ENCODE measurements at regions not wholly inside any gene's neighbourhood (a gene's known extent, or its start where the extent isn't known, plus 50 kb on each side); places are given as distances from the start of the nearest gene placed in this dataset.

DNA sequence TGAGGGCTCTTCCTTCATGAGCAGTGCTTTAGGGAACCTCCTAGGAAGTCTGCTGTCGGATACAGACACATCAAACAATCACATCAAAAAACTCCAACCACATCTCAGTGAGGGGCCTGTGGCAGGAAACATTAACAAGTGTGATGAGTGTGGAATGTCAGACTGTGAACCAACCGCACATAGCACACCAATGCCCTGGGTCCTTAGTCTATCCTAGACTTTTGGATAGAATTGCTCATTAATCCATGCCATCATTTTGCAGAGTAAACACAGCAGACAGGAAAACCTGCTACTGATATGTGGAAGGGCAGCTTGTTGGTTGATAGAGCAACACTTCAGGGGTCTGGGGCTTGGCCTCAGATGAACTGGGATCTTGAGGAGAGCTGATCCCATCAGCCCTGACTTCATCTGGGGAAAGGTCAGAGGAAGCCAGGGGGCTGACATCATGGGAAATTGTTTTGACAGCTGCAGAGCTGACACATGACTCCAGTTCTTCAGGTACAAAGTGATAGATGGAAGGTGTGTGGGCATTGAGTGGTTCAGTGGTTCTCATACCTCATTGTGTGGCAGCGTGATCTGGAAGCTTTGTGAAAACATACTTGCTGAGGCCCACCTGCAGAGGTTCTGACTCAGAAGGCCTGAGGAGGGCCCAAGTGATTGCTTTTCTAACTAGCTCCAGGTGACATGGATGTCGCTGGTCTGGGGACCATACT lies 193.3 kb downstream of the DIRAS2 start:
- H3K27me3 ChIP-seq (ENCODE audit: control insufficient read depth in 3 of 3, insufficient read depth in 3 of 3, low read length in 3 of 3) = peaks cover 0 to 3% (median 0%) of the 10 kb centered on the region in 3 donors
- H3K9me3 ChIP-seq (ENCODE audit: control insufficient read depth in 3 of 3, low read length in 3 of 3) = no peaks in the 10 kb centered on the region
- H3K9ac ChIP-seq (ENCODE audit: low read depth in 1 of 3, low read length in 3 of 3) = no peak overlapping the region
- no peak overlapping the region for H3K4me3 ChIP-seq (ENCODE audit: low read length in 3 of 3)
- no peaks in the 10 kb centered on the region for H3K36me3 ChIP-seq (ENCODE audit: control insufficient read depth in 3 of 3, insufficient read depth in 3 of 3, low read length in 3 of 3)
- no peaks in the 10 kb centered on the region for H3K4me1 ChIP-seq (ENCODE audit: control insufficient read depth in 3 of 3, insufficient read depth in 3 of 3, low read length in 3 of 3)
- H3K27ac ChIP-seq (ENCODE audit: low read depth, low read length) = no peak overlapping the region

DNA sequence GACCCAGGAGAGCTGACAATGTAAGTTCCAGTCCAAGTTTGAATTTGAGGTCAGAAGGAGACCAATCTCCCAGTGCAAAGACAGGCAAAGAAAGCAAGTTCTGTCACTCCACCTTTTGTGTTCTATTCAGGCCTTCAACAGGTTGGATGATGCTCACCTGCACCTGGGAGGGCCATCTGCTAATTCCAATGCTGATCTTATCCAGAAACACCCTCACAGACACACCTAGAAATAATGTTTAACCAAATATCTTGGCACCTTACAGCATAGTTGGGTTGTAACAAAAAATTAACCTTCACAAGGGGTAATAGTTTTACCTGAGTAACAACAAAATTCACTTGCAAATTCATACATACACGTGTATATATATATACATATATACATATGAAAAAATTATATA lies 190.8 kb downstream of the DIRAS2 start:
- Histone ChIP-seq H3K27ac (ENCODE audit: low read depth, low read length) (no peak overlapping the region), H3K4me3 (ENCODE audit: low read length in 3 of 3) (no peak overlapping the region), H3K9me3 (ENCODE audit: control insufficient read depth in 3 of 3, low read length in 3 of 3) (peaks cover 0 to 3% (median 2%) of the 10 kb centered on the region in 3 donors), H3K9ac (ENCODE audit: low read depth in 1 of 3, low read length in 3 of 3) (no peak overlapping the region), H3K27me3 (ENCODE audit: control insufficient read depth in 3 of 3, insufficient read depth in 3 of 3, low read length in 3 of 3) (peaks cover 0 to 3% (median 0%) of the 10 kb centered on the region in 3 donors), H3K36me3 (ENCODE audit: control insufficient read depth in 3 of 3, insufficient read depth in 3 of 3, low read length in 3 of 3) (no peaks in the 10 kb centered on the region), H3K4me1 (ENCODE audit: control insufficient read depth in 3 of 3, insufficient read depth in 3 of 3, low read length in 3 of 3) (no peaks in the 10 kb centered on the region)

DNA sequence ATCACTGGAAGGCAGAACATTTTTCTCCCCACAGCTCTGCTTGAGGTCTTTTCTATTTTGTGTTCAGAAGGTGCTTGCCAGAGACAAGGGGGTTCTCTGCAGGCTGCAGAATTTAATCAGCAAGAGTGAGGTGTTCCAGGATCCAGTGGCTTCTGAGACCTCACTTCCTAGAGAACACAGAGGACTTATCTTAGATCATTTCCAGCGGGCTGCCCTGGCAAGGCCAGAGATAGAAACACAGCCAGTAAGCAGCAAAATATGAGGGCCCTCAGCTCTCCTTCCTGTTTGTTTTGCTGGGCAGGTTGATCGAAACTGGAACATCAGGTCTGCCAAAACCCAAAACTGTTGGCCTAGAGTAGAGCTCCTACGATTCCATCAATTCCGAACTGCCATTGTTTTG lies 187.3 kb downstream of the DIRAS2 start:
- Histone ChIP-seq H3K36me3 (ENCODE audit: control insufficient read depth in 3 of 3, insufficient read depth in 3 of 3, low read length in 3 of 3) (no peaks in the 10 kb centered on the region), H3K27ac (ENCODE audit: low read depth, low read length) (no peak overlapping the region), H3K4me3 (ENCODE audit: low read length in 3 of 3) (no peak overlapping the region), H3K9me3 (ENCODE audit: control insufficient read depth in 3 of 3, low read length in 3 of 3) (peaks cover 0 to 3% (median 2%) of the 10 kb centered on the region in 3 donors), H3K4me1 (ENCODE audit: control insufficient read depth in 3 of 3, insufficient read depth in 3 of 3, low read length in 3 of 3) (no peaks in the 10 kb centered on the region), H3K9ac (ENCODE audit: low read depth in 1 of 3, low read length in 3 of 3) (no peak overlapping the region), H3K27me3 (ENCODE audit: control insufficient read depth in 3 of 3, insufficient read depth in 3 of 3, low read length in 3 of 3) (no peaks in the 10 kb centered on the region)

DNA sequence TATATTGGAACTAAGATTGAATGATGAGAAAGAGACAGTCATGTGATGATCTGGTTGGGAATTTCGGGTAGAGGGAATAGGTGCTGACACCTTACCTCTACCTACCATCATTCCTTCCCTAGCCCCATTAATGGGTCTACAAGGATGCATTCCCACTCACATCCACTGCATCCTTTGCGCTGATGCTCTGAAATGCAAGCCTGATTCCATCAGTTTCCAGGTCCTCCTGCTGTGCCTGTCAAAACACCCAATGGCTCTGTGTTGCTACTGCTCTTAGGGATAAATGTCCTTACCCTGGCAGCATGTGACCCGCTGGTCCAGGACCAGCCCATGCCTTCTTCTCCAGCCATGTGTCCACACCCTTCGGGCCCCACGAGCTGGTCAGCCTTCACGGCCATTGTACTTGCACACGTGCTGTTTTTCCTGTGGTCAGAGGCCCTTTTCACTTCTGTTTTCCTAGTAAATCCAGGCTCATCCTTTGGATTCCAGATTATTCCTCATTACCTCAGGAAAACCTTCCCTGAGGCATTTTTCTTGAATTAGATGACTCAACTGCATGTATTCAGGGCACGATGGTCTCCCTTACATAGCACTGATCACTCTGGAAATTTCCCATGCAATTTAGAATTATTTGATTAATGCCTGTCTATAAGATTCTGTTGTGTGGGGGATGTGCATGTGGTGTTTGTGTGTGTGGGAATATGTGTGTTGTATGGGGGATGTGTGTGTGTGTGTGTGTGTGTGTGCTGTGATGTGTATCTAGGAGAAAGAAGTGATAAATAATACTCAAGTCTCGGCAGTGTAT lies 185.0 kb downstream of the DIRAS2 start:
- Histone ChIP-seq H3K9ac (ENCODE audit: low read depth in 1 of 3, low read length in 3 of 3) (no peak overlapping the region), H3K4me1 (ENCODE audit: control insufficient read depth in 3 of 3, insufficient read depth in 3 of 3, low read length in 3 of 3) (no peaks in the 10 kb centered on the region), H3K4me3 (ENCODE audit: low read length in 3 of 3) (no peak overlapping the region), H3K9me3 (ENCODE audit: control insufficient read depth in 3 of 3, low read length in 3 of 3) (peaks cover 0 to 3% (median 2%) of the 10 kb centered on the region in 3 donors), H3K27ac (ENCODE audit: low read depth, low read length) (no peak overlapping the region), H3K36me3 (ENCODE audit: control insufficient read depth in 3 of 3, insufficient read depth in 3 of 3, low read length in 3 of 3) (no peaks in the 10 kb centered on the region), H3K27me3 (ENCODE audit: control insufficient read depth in 3 of 3, insufficient read depth in 3 of 3, low read length in 3 of 3) (no peaks in the 10 kb centered on the region)

DNA sequence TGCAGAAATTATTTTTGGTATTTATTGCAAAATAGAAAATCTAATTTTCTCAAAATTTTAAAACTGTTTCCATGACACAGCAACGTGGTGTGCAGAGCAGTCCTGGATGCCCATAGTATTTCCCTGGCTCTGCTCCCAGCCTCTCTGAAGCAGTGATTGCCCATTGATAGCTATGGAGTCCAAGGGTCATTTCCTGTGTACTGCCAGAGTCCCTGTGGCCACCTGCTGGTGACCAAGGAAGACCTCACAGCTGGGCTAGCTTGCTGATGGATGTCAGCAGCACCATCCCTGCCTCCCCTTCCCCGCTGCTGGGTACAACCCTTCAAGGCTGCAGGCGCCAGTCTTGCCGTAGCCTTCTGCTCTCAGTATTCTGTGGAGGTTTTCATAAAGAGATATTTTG lies 184.1 kb downstream of the DIRAS2 start:
- H3K36me3 ChIP-seq (ENCODE audit: control insufficient read depth in 3 of 3, insufficient read depth in 3 of 3, low read length in 3 of 3) = no peaks in the 10 kb centered on the region
- no peaks in the 10 kb centered on the region for H3K27me3 ChIP-seq (ENCODE audit: control insufficient read depth in 3 of 3, insufficient read depth in 3 of 3, low read length in 3 of 3)
- peaks cover 0 to 3% (median 2%) of the 10 kb centered on the region in 3 donors for H3K9me3 ChIP-seq (ENCODE audit: control insufficient read depth in 3 of 3, low read length in 3 of 3)
- H3K27ac ChIP-seq (ENCODE audit: low read depth, low read length) = no peak overlapping the region
- no peak overlapping the region for H3K9ac ChIP-seq (ENCODE audit: low read depth in 1 of 3, low read length in 3 of 3)
- H3K4me1 ChIP-seq (ENCODE audit: control insufficient read depth in 3 of 3, insufficient read depth in 3 of 3, low read length in 3 of 3) = no peaks in the 10 kb centered on the region
- H3K4me3 ChIP-seq (ENCODE audit: low read length in 3 of 3) = no peak overlapping the region

DNA sequence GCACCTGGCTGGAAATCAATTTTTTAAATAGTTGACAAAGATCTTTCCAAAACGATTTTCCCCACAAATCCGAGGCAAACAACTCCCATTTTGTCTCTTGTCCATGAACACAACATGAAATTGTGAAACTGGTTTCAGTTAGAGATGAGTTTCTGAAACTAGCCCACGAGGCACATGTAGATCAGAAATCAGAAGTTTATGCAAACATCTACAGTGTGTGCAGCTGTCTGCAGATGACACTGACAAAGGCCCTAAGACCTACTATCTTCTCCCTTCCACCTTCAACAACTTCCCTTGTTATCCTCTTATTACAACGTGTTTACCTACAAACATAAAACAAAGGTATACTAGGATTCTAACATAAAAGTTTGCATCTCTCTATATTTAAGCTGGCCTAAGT lies 183.3 kb downstream of the DIRAS2 start:
- H3K4me3 ChIP-seq (ENCODE audit: low read length in 3 of 3) = no peak overlapping the region

DNA sequence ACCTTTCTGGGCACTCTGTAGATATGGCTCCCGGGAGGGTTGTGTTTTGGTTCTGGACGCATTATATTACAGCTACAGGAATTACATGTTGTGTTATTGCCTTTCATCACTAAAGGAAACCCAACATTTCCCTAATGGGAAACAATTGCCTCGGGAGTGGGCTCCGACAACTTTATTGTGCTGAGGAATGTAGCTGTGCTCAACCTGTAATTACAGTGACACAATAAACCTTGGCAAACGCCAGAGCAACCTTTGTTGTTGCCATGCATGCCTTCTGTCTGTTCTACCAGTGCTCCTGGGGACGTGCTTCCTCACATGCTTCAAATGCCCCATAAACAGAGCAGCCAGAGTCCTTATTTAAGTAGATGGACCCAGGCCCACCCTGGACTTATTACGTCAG lies 182.4 kb downstream of the DIRAS2 start:
- no peak overlapping the region for H3K9ac ChIP-seq (ENCODE audit: low read depth in 1 of 3, low read length in 3 of 3)
- no peaks in the 10 kb centered on the region for H3K27me3 ChIP-seq (ENCODE audit: control insufficient read depth in 3 of 3, insufficient read depth in 3 of 3, low read length in 3 of 3)
- no peak overlapping the region for H3K4me3 ChIP-seq (ENCODE audit: low read length in 3 of 3)
- H3K4me1 ChIP-seq (ENCODE audit: control insufficient read depth in 3 of 3, insufficient read depth in 3 of 3, low read length in 3 of 3) = no peaks in the 10 kb centered on the region
- no peak overlapping the region for H3K27ac ChIP-seq (ENCODE audit: low read depth, low read length)
- H3K9me3 ChIP-seq (ENCODE audit: control insufficient read depth in 3 of 3, low read length in 3 of 3) = peaks cover 0 to 3% (median 2%) of the 10 kb centered on the region in 3 donors
- H3K36me3 ChIP-seq (ENCODE audit: control insufficient read depth in 3 of 3, insufficient read depth in 3 of 3, low read length in 3 of 3) = no peaks in the 10 kb centered on the region

More for the DNA sequence above, 183.3 kb downstream of the DIRAS2 start:
- H3K4me1 ChIP-seq (ENCODE audit: control insufficient read depth in 3 of 3, insufficient read depth in 3 of 3, low read length in 3 of 3) = no peaks in the 10 kb centered on the region
- H3K9ac ChIP-seq (ENCODE audit: low read depth in 1 of 3, low read length in 3 of 3) = no peak overlapping the region
- peaks cover 0 to 3% (median 2%) of the 10 kb centered on the region in 3 donors for H3K9me3 ChIP-seq (ENCODE audit: control insufficient read depth in 3 of 3, low read length in 3 of 3)
- no peaks in the 10 kb centered on the region for H3K36me3 ChIP-seq (ENCODE audit: control insufficient read depth in 3 of 3, insufficient read depth in 3 of 3, low read length in 3 of 3)
- no peaks in the 10 kb centered on the region for H3K27me3 ChIP-seq (ENCODE audit: control insufficient read depth in 3 of 3, insufficient read depth in 3 of 3, low read length in 3 of 3)
- no peak overlapping the region for H3K27ac ChIP-seq (ENCODE audit: low read depth, low read length)

DNA sequence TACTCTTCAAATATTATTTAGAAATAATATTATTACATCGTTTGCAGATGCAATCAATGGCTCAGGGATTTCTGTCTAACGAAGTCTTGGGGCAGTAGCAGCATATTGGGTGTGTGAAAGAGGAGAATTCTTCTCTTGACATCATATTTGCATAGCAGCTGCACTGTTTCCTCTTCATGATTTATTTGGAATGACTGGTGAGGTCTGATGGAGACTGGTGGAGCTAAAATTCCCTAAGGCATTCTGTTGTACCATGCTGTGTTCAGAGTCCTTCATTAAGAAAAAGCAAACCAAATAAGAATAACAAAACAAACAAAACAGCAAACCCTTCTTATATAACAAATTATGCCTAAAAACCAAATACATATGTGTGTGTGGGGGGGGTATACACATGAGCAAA lies 177.6 kb downstream of the DIRAS2 start:
- no peaks in the 10 kb centered on the region for H3K27me3 ChIP-seq (ENCODE audit: control insufficient read depth in 3 of 3, insufficient read depth in 3 of 3, low read length in 3 of 3)
- H3K36me3 ChIP-seq (ENCODE audit: control insufficient read depth in 3 of 3, insufficient read depth in 3 of 3, low read length in 3 of 3) = no peaks in the 10 kb centered on the region
- H3K27ac ChIP-seq (ENCODE audit: low read depth, low read length) = no peak overlapping the region
- H3K4me1 ChIP-seq (ENCODE audit: control insufficient read depth in 3 of 3, insufficient read depth in 3 of 3, low read length in 3 of 3) = no peaks in the 10 kb centered on the region
- no peaks in the 10 kb centered on the region for H3K9me3 ChIP-seq (ENCODE audit: control insufficient read depth in 3 of 3, low read length in 3 of 3)
- no peak overlapping the region for H3K4me3 ChIP-seq (ENCODE audit: low read length in 3 of 3)
- H3K9ac ChIP-seq (ENCODE audit: low read depth in 1 of 3, low read length in 3 of 3) = no peak overlapping the region

DNA sequence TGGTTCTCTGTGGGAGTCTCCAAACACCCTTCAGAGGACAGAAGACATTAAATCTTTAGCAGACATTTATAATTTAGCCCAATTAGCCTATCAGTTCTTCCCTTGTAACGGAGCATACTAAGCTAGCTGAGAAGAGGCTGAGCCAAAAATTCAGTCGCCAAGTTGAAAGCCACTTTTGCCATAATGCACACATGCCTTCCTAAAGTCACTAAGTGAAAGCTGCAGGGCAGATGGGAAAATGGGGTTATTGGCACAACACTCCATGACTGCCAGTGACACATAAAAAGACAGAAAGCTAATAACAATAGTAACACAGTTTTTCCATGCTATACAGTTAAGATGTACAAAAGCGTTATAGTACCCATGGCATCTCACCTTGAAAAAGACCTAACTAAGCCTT lies 176.2 kb downstream of the DIRAS2 start:
- H3K9ac ChIP-seq (ENCODE audit: low read depth in 1 of 3, low read length in 3 of 3) = no peak overlapping the region
- H3K9me3 ChIP-seq (ENCODE audit: control insufficient read depth in 3 of 3, low read length in 3 of 3) = no peaks in the 10 kb centered on the region
- no peaks in the 10 kb centered on the region for H3K4me1 ChIP-seq (ENCODE audit: control insufficient read depth in 3 of 3, insufficient read depth in 3 of 3, low read length in 3 of 3)
- H3K27ac ChIP-seq (ENCODE audit: low read depth, low read length) = no peak overlapping the region
- no peaks in the 10 kb centered on the region for H3K36me3 ChIP-seq (ENCODE audit: control insufficient read depth in 3 of 3, insufficient read depth in 3 of 3, low read length in 3 of 3)
- no peak overlapping the region for H3K4me3 ChIP-seq (ENCODE audit: low read length in 3 of 3)
- H3K27me3 ChIP-seq (ENCODE audit: control insufficient read depth in 3 of 3, insufficient read depth in 3 of 3, low read length in 3 of 3) = no peaks in the 10 kb centered on the region

DNA sequence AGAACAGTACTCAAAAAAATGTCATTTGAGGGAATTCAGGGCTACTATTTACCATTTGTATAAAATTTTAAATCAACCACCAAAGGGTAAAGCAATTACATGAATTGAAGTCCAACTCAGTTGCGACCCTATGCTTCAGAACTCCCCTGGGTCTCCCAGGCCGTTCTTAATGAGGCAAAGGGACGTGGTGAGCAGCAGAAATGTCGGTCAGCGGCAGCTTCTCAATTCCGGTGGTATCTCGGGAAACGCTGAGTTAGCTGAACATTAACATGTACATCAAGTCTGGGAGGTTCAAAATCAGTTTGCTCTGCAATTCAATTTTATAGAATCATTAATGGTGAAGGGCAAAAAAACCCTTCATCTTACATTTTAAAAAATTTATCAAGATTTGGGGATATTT lies 173.2 kb downstream of the DIRAS2 start:
- no peaks in the 10 kb centered on the region for H3K27me3 ChIP-seq (ENCODE audit: control insufficient read depth in 3 of 3, insufficient read depth in 3 of 3, low read length in 3 of 3)

More for the DNA sequence above, 173.2 kb downstream of the DIRAS2 start:
- H3K4me3 ChIP-seq (ENCODE audit: low read length in 3 of 3) = no peak overlapping the region
- no peak overlapping the region for H3K27ac ChIP-seq (ENCODE audit: low read depth, low read length)
- no peaks in the 10 kb centered on the region for H3K36me3 ChIP-seq (ENCODE audit: control insufficient read depth in 3 of 3, insufficient read depth in 3 of 3, low read length in 3 of 3)
- no peaks in the 10 kb centered on the region for H3K9me3 ChIP-seq (ENCODE audit: control insufficient read depth in 3 of 3, low read length in 3 of 3)
- H3K9ac ChIP-seq (ENCODE audit: low read depth in 1 of 3, low read length in 3 of 3) = no peak overlapping the region
- H3K4me1 ChIP-seq (ENCODE audit: control insufficient read depth in 3 of 3, insufficient read depth in 3 of 3, low read length in 3 of 3) = no peaks in the 10 kb centered on the region

All from skeletal muscle tissue (tissue), 3 donors.